ENCODE measurements at regions not wholly inside any gene's neighbourhood (a gene's known extent, or its start where the extent isn't known, plus 50 kb on each side); places are given as distances from the start of the nearest gene placed in this dataset.

DNA sequence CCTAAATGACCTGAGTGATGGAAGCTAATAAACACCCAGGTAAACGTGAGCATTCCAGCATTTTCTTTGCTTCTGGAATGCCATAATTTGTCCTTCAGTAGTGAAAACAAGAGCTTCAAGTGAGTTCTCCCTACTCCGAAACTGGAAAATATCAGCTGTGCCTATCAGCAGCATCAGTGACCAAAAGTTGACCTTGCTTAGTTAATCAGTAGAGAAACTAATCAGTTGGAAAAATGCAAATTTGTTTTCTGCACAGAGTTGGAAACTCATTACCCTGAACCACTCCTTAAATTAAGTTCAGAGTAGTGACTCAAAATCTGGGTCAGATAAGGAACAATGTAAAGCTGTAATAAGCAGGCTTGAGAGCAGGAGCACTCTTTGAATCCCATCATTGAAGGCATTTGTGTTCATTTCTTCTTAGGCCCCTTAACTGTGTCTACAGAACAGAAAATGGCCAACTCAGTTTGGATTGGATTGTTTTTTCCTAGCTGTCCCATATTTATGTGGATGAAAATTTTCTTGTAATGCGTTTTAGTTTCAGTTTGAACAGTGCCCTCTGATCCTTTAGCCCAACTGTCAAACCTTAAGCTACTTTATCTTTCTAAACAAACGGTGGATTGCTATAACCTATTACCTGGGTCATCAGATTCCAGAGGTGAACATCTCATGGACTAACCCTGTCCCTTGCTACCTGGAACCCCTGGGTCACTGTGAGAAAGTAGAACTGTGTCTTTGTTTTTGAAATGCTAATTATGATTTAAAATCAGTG lies 290.4 kb downstream of the TOX3 start:
- H3K9ac ChIP-seq (ENCODE audit: low read length) = no peak overlapping the region
- H3K4me1 ChIP-seq (ENCODE audit: control insufficient read depth in 1 of 2, insufficient read depth in 2 of 2, low read length in 2 of 2) = no peaks in the 10 kb centered on the region
- no peaks in the 10 kb centered on the region for H3K79me2 ChIP-seq (ENCODE audit: insufficient read depth, low read length)
- no peak overlapping the region for H3K27ac ChIP-seq (ENCODE audit: low read depth, low read length)
- ChIA-PET POLR2A (no interaction called here), RAD21 (ENCODE audit: low non-redundant PET in 1 of 2, low total read pairs in 2 of 2, uncharacterized antibody in 2 of 2, unreplicated experiment in 2 of 2) (no interaction called here), CTCF (no interaction called here)
- DNase-seq (ENCODE audit: low read depth, low spot score) = no peak
- no peaks in the 10 kb centered on the region for H3K36me3 ChIP-seq (ENCODE audit: control insufficient read depth in 1 of 2, insufficient read depth in 2 of 2, low read length in 2 of 2)
- H3K9me2 ChIP-seq (ENCODE audit: insufficient read depth) = no peaks in the 10 kb centered on the region
- H3K27me3 ChIP-seq (ENCODE audit: insufficient read depth, low read length) = no peaks in the 10 kb centered on the region
- no peaks in the 10 kb centered on the region for H4K20me1 ChIP-seq (ENCODE audit: insufficient read depth)
- H3K4me3 ChIP-seq (replicated peaks in 1 of 2; ENCODE audit: low read depth in 1 of 2, low read length in 2 of 2) = no peak overlapping the region
- TF ChIP-seq POLR2A (IDR thresholded peaks at IDR 0.05; ENCODE audit: borderline replicate concordance, extremely low read depth, insufficient read depth, insufficient read length) (no peak), ZNF274 (IDR thresholded peaks at IDR 0.05; ENCODE audit: low read depth, low read length) (no peak), ZFX (IDR thresholded peaks at IDR 0.05) (no peak), ELF1 (IDR thresholded peaks at IDR 0.05; ENCODE audit: borderline replicate concordance, low read depth) (no peak), RAD21 (IDR thresholded peaks at IDR 0.05; ENCODE audit: low read depth) (no peak), FOSL1 (IDR thresholded peaks at IDR 0.05; ENCODE audit: low read depth) (no peak), EGR1 (IDR thresholded peaks at IDR 0.05; ENCODE audit: low read depth) (no peak), SRF (IDR thresholded peaks at IDR 0.05; ENCODE audit: low read depth) (no peak), EZH2 (IDR thresholded peaks at IDR 0.05) (no peak), CEBPB (IDR thresholded peaks at IDR 0.05; ENCODE audit: low read depth) (no peak), CBX3 (IDR thresholded peaks at IDR 0.05; ENCODE audit: low read depth) (no peak), TCF7L2 (IDR thresholded peaks at IDR 0.05; ENCODE audit: borderline replicate concordance, extremely low read depth, insufficient read depth, insufficient read length) (no peak), SIN3A (IDR thresholded peaks at IDR 0.05; ENCODE audit: low read depth) (no peak), POLR2AphosphoS5 (IDR thresholded peaks at IDR 0.05; ENCODE audit: low read depth, low read length) (no peak), EZH2phosphoT487 (IDR thresholded peaks at IDR 0.05; ENCODE audit: borderline replicate concordance) (no peak), JUND (IDR thresholded peaks at IDR 0.05) (no peak)
- TF ChIP-seq, protein P1, sequence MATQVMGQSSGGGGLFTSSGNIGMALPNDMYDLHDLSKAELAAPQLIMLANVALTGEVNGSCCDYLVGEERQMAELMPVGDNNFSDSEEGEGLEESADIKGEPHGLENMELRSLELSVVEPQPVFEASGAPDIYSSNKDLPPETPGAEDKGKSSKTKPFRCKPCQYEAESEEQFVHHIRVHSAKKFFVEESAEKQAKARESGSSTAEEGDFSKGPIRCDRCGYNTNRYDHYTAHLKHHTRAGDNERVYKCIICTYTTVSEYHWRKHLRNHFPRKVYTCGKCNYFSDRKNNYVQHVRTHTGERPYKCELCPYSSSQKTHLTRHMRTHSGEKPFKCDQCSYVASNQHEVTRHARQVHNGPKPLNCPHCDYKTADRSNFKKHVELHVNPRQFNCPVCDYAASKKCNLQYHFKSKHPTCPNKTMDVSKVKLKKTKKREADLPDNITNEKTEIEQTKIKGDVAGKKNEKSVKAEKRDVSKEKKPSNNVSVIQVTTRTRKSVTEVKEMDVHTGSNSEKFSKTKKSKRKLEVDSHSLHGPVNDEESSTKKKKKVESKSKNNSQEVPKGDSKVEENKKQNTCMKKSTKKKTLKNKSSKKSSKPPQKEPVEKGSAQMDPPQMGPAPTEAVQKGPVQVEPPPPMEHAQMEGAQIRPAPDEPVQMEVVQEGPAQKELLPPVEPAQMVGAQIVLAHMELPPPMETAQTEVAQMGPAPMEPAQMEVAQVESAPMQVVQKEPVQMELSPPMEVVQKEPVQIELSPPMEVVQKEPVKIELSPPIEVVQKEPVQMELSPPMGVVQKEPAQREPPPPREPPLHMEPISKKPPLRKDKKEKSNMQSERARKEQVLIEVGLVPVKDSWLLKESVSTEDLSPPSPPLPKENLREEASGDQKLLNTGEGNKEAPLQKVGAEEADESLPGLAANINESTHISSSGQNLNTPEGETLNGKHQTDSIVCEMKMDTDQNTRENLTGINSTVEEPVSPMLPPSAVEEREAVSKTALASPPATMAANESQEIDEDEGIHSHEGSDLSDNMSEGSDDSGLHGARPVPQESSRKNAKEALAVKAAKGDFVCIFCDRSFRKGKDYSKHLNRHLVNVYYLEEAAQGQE (IDR thresholded peaks at IDR 0.05; ENCODE audit: low read depth) = no peak
- TF ChIP-seq, protein P2, sequence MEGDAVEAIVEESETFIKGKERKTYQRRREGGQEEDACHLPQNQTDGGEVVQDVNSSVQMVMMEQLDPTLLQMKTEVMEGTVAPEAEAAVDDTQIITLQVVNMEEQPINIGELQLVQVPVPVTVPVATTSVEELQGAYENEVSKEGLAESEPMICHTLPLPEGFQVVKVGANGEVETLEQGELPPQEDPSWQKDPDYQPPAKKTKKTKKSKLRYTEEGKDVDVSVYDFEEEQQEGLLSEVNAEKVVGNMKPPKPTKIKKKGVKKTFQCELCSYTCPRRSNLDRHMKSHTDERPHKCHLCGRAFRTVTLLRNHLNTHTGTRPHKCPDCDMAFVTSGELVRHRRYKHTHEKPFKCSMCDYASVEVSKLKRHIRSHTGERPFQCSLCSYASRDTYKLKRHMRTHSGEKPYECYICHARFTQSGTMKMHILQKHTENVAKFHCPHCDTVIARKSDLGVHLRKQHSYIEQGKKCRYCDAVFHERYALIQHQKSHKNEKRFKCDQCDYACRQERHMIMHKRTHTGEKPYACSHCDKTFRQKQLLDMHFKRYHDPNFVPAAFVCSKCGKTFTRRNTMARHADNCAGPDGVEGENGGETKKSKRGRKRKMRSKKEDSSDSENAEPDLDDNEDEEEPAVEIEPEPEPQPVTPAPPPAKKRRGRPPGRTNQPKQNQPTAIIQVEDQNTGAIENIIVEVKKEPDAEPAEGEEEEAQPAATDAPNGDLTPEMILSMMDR (IDR thresholded peaks at IDR 0.05 in 2 of 3, conservative IDR thresholded peaks at IDR 0.05 in 1 of 3; ENCODE audit: borderline replicate concordance in 1 of 3, insufficient read depth in 1 of 3, low read depth in 2 of 3, low read length in 2 of 3) = no peak
- TF ChIP-seq, protein P3, sequence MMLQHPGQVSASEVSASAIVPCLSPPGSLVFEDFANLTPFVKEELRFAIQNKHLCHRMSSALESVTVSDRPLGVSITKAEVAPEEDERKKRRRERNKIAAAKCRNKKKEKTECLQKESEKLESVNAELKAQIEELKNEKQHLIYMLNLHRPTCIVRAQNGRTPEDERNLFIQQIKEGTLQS (IDR thresholded peaks at IDR 0.05) = no peak
- TF ChIP-seq, protein P4, sequence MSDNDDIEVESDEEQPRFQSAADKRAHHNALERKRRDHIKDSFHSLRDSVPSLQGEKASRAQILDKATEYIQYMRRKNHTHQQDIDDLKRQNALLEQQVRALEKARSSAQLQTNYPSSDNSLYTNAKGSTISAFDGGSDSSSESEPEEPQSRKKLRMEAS (IDR thresholded peaks at IDR 0.05) = no peak
- BruUV-seq (replicated peaks) = no TSS peak
- no peak for ATAC-seq
- intact Hi-C loops (cut with micrococcal nuclease) = no loop called here
- no peak overlapping the region for H2AFZ ChIP-seq (ENCODE audit: low read depth, low read length, poor library complexity, severe bottlenecking)
- no peak overlapping the region for H3K4me2 ChIP-seq (ENCODE audit: low read length)
- peaks cover 0 to 8% of the 10 kb centered on the region in 2 experiments; a peak in 1 of 4 replicates for H3K9me3 ChIP-seq (ENCODE audit: control insufficient read depth in 1 of 2, insufficient read depth in 1 of 2, low read depth in 1 of 2, low read length in 2 of 2)
